ENCODE measurements at regions not wholly inside any gene's neighbourhood (a gene's known extent, or its start where the extent isn't known, plus 50 kb on each side); places are given as distances from the start of the nearest gene placed in this dataset.

- Histone ChIP-seq H3K36me3 (no peaks in the 10 kb centered on the region), H3K4me3 (no peak overlapping the region), H3K27me3 (peaks cover 0 to 88% (median 38%) of the 10 kb centered on the region in 7 donors), H3K27ac (no peak overlapping the region), H3K4me1 (peaks cover 0 to 12% (median 7%) of the 10 kb centered on the region in 9 donors), H3K9me3 (no peaks in the 10 kb centered on the region)
- peak in 1 of 2 donors; percentile 6 for DNase-seq
- intact Hi-C loops (cut with DNase I): no loop called here
- ATAC-seq: no peak
- no peak for TF ChIP-seq CTCF (IDR thresholded peaks at IDR 0.05)
- 84 to 85% methylated on average over 22 of the region's 22 CpGs for WGBS, 2 donors
These were observed 60.9 kb upstream of the ADGRA1 start for GRCh38 chr10:133026726-133027395.

- peaks cover 0 to 86% (median 38%) of the 10 kb centered on the region in 7 donors for H3K27me3 ChIP-seq
- no peak for DNase-seq
- intact Hi-C loops (cut with DNase I): no loop called here
These were observed 61.6 kb upstream of the ADGRA1 start for GRCh38 chr10:133026171-133026570.

GRCh38 chr10:133025558-133026090 is 62.1 kb upstream of the ADGRA1 start:
- WGBS, 2 donors: 72 to 76% methylated on average over 13 of the region's 13 CpGs

More at GRCh38 chr10:133026171-133026570, 61.6 kb upstream of the ADGRA1 start:
- TF ChIP-seq CTCF (IDR thresholded peaks at IDR 0.05): no peak
- Histone ChIP-seq H3K4me3 (no peak overlapping the region), H3K9me3 (no peaks in the 10 kb centered on the region), H3K4me1 (peaks cover 0 to 12% (median 7%) of the 10 kb centered on the region in 9 donors), H3K27ac (no peak overlapping the region), H3K36me3 (no peaks in the 10 kb centered on the region)
- 80 to 84% methylated on average over 10 of the region's 10 CpGs for WGBS, 2 donors
- ATAC-seq: no peak

More at GRCh38 chr10:133025558-133026090, 62.1 kb upstream of the ADGRA1 start:
- Histone ChIP-seq H3K9me3 (no peaks in the 10 kb centered on the region), H3K4me3 (no peak overlapping the region), H3K27ac (no peak overlapping the region), H3K27me3 (peaks cover 0 to 86% (median 38%) of the 10 kb centered on the region in 7 donors), H3K4me1 (peaks cover 0 to 12% (median 7%) of the 10 kb centered on the region in 9 donors), H3K36me3 (no peaks in the 10 kb centered on the region)
- DNase-seq (peak in 1 of 2 donors; percentile 3), ATAC-seq (no peak)
- TF ChIP-seq CTCF (IDR thresholded peaks at IDR 0.05): no peak
- intact Hi-C loops (cut with DNase I): no loop called here

Data from heart right ventricle (tissue), 16 donors.